ENCODE measurements at regions not wholly inside any gene's neighbourhood (a gene's known extent, or its start where the extent isn't known, plus 50 kb on each side); places are given as distances from the start of the nearest gene placed in this dataset.

- TF ChIP-seq KDM4A (IDR thresholded peaks at IDR 0.05; ENCODE audit: low read depth, low read length, severe bottlenecking) (no peak), SAP30 (IDR thresholded peaks at IDR 0.05; ENCODE audit: insufficient read depth, insufficient replicate concordance, low read length) (no peak), GABPA (IDR thresholded peaks at IDR 0.05; ENCODE audit: borderline replicate concordance, insufficient read depth, low read length) (no peak), TCF12 (IDR thresholded peaks at IDR 0.05; ENCODE audit: low read depth, low read length) (no peak), EZH2 (IDR thresholded peaks at IDR 0.05; ENCODE audit: low read depth, low read length, severe bottlenecking) (no peak), ATF3 (IDR thresholded peaks at IDR 0.05; ENCODE audit: insufficient read depth, low read depth, low read length) (no peak)
These were observed 440.3 kb upstream of the MC4R start (continued) for GRCh38 chr18:60812921-60813320.

All from H1 (cell line).